Brain microvascular endothelial cell (primary cell): ENCODE measurements at regions not wholly inside any gene's neighbourhood (a gene's known extent, or its start where the extent isn't known, plus 50 kb on each side); places are given as distances from the start of the nearest gene placed in this dataset.

Experiments used
- DNase-seq: peaks from one replicate; pipeline ENCODE4 v3.0.0-alpha.2; 2020
- H3K27ac ChIP-seq: fragments of 250-450 bp; sonication (Bioruptor Pico); 2 replicates; pipeline ENCODE4 v1.5.1; 2020; ENCODE audit warnings: mild to moderate bottlenecking, moderate library complexity
- H3K27me3 ChIP-seq: fragments of 250-450 bp; sonication (Bioruptor Pico); replicated peaks from 2 replicates; pipeline ENCODE4 v1.5.1; 2020; ENCODE audit warnings: mild to moderate bottlenecking
- H3K36me3 ChIP-seq: fragments of 250-450 bp; sonication (Bioruptor Pico); replicated peaks from 2 replicates; pipeline ENCODE4 v1.5.1; 2020; ENCODE audit warnings: mild to moderate bottlenecking
- H3K4me3 ChIP-seq: 2 replicates; pipeline ENCODE4 v1.5.1; 2011; ENCODE audit warnings: low read depth, mild to moderate bottlenecking, control low read depth, low read length, moderate library complexity
- CTCF ChIP-seq: IDR thresholded peaks from 2 replicates; pipeline ENCODE4 v1.5.1; 2011; ENCODE audit warnings: low read depth, mild to moderate bottlenecking, moderate library complexity, low read length, control low read depth, inconsistent platforms; ENCODE audit errors: missing control alignments
- in situ Hi-C: cut with HindIII; loops from 2 replicates; pipeline ENCODE4 v1.10.0; 2017; ENCODE audit warnings: low sequenced_read_pairs, low pct_ligation_motif_present

GRCh38 chr16:87143661-87144121, 173.5 kb downstream of the C16orf95 start:
- no peak for DNase-seq
- TF ChIP-seq CTCF = no peak
- Histone ChIP-seq H3K27me3 (no peaks in the 10 kb centered on the region), H3K36me3 (no peaks in the 10 kb centered on the region), H3K4me3 (no peak overlapping the region), H3K27ac (no peak overlapping the region)
- in situ Hi-C loops = no loop called here

- DNase-seq = no peak
- H3K27ac ChIP-seq = no peak overlapping the region
- in situ Hi-C loops = no loop called here
- H3K4me3 ChIP-seq = no peak overlapping the region
- no peaks in the 10 kb centered on the region for H3K36me3 ChIP-seq
- no peak for TF ChIP-seq CTCF
- H3K27me3 ChIP-seq = no peaks in the 10 kb centered on the region
Observed at GRCh38 chr16:87144232-87144631, 173.0 kb downstream of the C16orf95 start.

- peak; percentile 85 for DNase-seq
- H3K36me3 ChIP-seq = no peaks in the 10 kb centered on the region
- no peaks in the 10 kb centered on the region for H3K27me3 ChIP-seq
- no peak overlapping the region for H3K4me3 ChIP-seq
- H3K27ac ChIP-seq = no peak overlapping the region
- in situ Hi-C loops = no loop called here
- peak; percentile 55 for TF ChIP-seq CTCF
Observed at GRCh38 chr16:87145181-87146176, 171.7 kb downstream of the C16orf95 start.

GRCh38 chr16:87146676-87147075, 170.5 kb downstream of the C16orf95 start:
- DNase-seq = no peak
- in situ Hi-C loops = no loop called here
- Histone ChIP-seq H3K36me3 (no peaks in the 10 kb centered on the region), H3K4me3 (no peak overlapping the region), H3K27me3 (no peaks in the 10 kb centered on the region), H3K27ac (no peak overlapping the region)
- no peak for TF ChIP-seq CTCF

GRCh38 chr16:87149051-87149450, 168.1 kb downstream of the C16orf95 start:
- no peak for TF ChIP-seq CTCF
- in situ Hi-C loops = no loop called here
- no peak overlapping the region for H3K4me3 ChIP-seq
- H3K27ac ChIP-seq = no peak overlapping the region
- H3K36me3 ChIP-seq = no peaks in the 10 kb centered on the region
- peak; percentile 59 for DNase-seq
- no peaks in the 10 kb centered on the region for H3K27me3 ChIP-seq
